ENCODE measurements at regions not wholly inside any gene's neighbourhood (a gene's known extent, or its start where the extent isn't known, plus 50 kb on each side); places are given as distances from the start of the nearest gene placed in this dataset.

- intact Hi-C loops (cut with DNase I), result no loop called here
- H3K9me3 ChIP-seq, result no peaks in the 10 kb centered on the region
- DNase-seq, result no peak
- no peaks in the 10 kb centered on the region for H3K4me1 ChIP-seq
- H3K27ac ChIP-seq, result no peak overlapping the region
- TF ChIP-seq CTCF (IDR thresholded peaks at IDR 0.05) (no peak), POLR2A (IDR thresholded peaks at IDR 0.05) (no peak)
- no peak overlapping the region for H3K4me3 ChIP-seq
- no peaks in the 10 kb centered on the region for H3K27me3 ChIP-seq
- no peaks in the 10 kb centered on the region for H3K36me3 ChIP-seq
- WGBS, 2 donors, result 78 to 79% methylated on average over 5 to 11 of the region's 14 CpGs
Observed at GRCh38 chr13:90403330-90404082, 944.0 kb upstream of the MIR17HG start.

- DNase-seq, result no peak
- Histone ChIP-seq H3K4me3 (no peak overlapping the region), H3K27ac (no peak overlapping the region), H3K36me3 (no peaks in the 10 kb centered on the region), H3K27me3 (no peaks in the 10 kb centered on the region), H3K4me1 (no peaks in the 10 kb centered on the region), H3K9me3 (no peaks in the 10 kb centered on the region)
- intact Hi-C loops (cut with DNase I), result no loop called here
- WGBS, 2 donors, result 64% methylated on average over 1 of the region's 1 CpG
- no peak for TF ChIP-seq CTCF (IDR thresholded peaks at IDR 0.05)
- TF ChIP-seq POLR2A (IDR thresholded peaks at IDR 0.05), result no peak
Observed at GRCh38 chr13:90405301-90405700, 942.2 kb upstream of the MIR17HG start.

GRCh38 chr13:90412980-90413379, 934.5 kb upstream of the MIR17HG start:
- 51 to 75% methylated on average over 2 of the region's 2 CpGs for WGBS, 2 donors
- no peak for DNase-seq
- intact Hi-C loops (cut with DNase I), result no loop called here

GRCh38 chr13:90413548-90413947, 933.9 kb upstream of the MIR17HG start:
- Histone ChIP-seq H3K9me3 (no peaks in the 10 kb centered on the region), H3K27ac (no peak overlapping the region), H3K36me3 (no peaks in the 10 kb centered on the region), H3K4me1 (no peaks in the 10 kb centered on the region), H3K27me3 (no peaks in the 10 kb centered on the region), H3K4me3 (no peak overlapping the region)
- intact Hi-C loops (cut with DNase I), result no loop called here
- TF ChIP-seq POLR2A (IDR thresholded peaks at IDR 0.05), result no peak
- TF ChIP-seq CTCF (IDR thresholded peaks at IDR 0.05), result no peak
- DNase-seq, result no peak
- 0% methylated on average over 1 of the region's 1 CpG for WGBS, 2 donors

More at GRCh38 chr13:90412980-90413379, 934.5 kb upstream of the MIR17HG start:
- Histone ChIP-seq H3K36me3 (no peaks in the 10 kb centered on the region), H3K27me3 (no peaks in the 10 kb centered on the region), H3K4me1 (no peaks in the 10 kb centered on the region), H3K27ac (no peak overlapping the region), H3K9me3 (no peaks in the 10 kb centered on the region), H3K4me3 (no peak overlapping the region)
- no peak for TF ChIP-seq POLR2A (IDR thresholded peaks at IDR 0.05)
- TF ChIP-seq CTCF (IDR thresholded peaks at IDR 0.05), result no peak

- H3K27me3 ChIP-seq, result no peaks in the 10 kb centered on the region
- no peak overlapping the region for H3K4me3 ChIP-seq
- no peaks in the 10 kb centered on the region for H3K9me3 ChIP-seq
- no peak for TF ChIP-seq CTCF (IDR thresholded peaks at IDR 0.05)
- no peak for TF ChIP-seq POLR2A (IDR thresholded peaks at IDR 0.05)
- 53 to 61% methylated on average over 3 of the region's 3 CpGs for WGBS, 2 donors
- no peak overlapping the region for H3K27ac ChIP-seq
- DNase-seq, result no peak
- intact Hi-C loops (cut with DNase I), result no loop called here
- no peaks in the 10 kb centered on the region for H3K36me3 ChIP-seq
- no peaks in the 10 kb centered on the region for H3K4me1 ChIP-seq
Observed at GRCh38 chr13:90414691-90415596, 932.5 kb upstream of the MIR17HG start.

Measured in esophagus squamous epithelium (tissue), 5 donors.